DOHH2 (cell line): ENCODE measurements at regions not wholly inside any gene's neighbourhood (a gene's known extent, or its start where the extent isn't known, plus 50 kb on each side); places are given as distances from the start of the nearest gene placed in this dataset.

Experiments used
- CTCF ChIP-seq: fragments of 200-600 bp; sonication (generic); IDR thresholded peaks from one replicate; pipeline ENCODE4 v1.5.1; 2014; ENCODE audit warnings: antibody characterized with exemption, mild to moderate bottlenecking, low read depth, low read length; ENCODE audit not compliant: poor library complexity, severe bottlenecking
- EZH2phosphoT487 ChIP-seq: fragments of 200-600 bp; sonication (generic); IDR thresholded peaks from 2 replicates; pipeline ENCODE4 v1.6.1; 2017; ENCODE audit warnings: borderline replicate concordance, mild to moderate bottlenecking, antibody characterized with exemption, low read length, moderate library complexity, mixed read lengths

- no peak for TF ChIP-seq CTCF
- TF ChIP-seq EZH2phosphoT487 = no peak
Measured at GRCh38 chr5:90170261-90170660, 239.3 kb downstream of the CETN3 start.
